Upper lobe of left lung (tissue), 6 donors: ENCODE measurements at regions not wholly inside any gene's neighbourhood (a gene's known extent, or its start where the extent isn't known, plus 50 kb on each side); places are given as distances from the start of the nearest gene placed in this dataset.

Source experiments
- ATAC-seq, 2 donors: fragments of 200-7000 bp; cut with Tn5 transposase; one replicate each; pipeline ENCODE4 v1.9.1; 2022; ENCODE audit warnings: mild to moderate bottlenecking in 2 of 2, moderate library complexity in 2 of 2; ENCODE audit not compliant: low FRiP score in 2 of 2
- DNase-seq, 2 donors: peaks; one replicate each; pipeline ENCODE4 v3.0.0-alpha.2; 2019 to 2020
- H3K27ac ChIP-seq, 4 donors: fragments of 200-600 bp; sonication (generic); one replicate each; pipeline ENCODE4 v1.5.1; 2016 to 2019
- H3K27me3 ChIP-seq, 4 donors: fragments of 200-600 bp; sonication (generic); one replicate each; pipeline ENCODE4 v1.5.1; 2017 to 2019
- H3K36me3 ChIP-seq, 4 donors: fragments of 200-600 bp; sonication (generic); one replicate each; pipeline ENCODE4 v1.5.1; 2016 to 2019
- H3K4me1 ChIP-seq, 4 donors: fragments of 200-600 bp; sonication (generic); one replicate each; pipeline ENCODE4 v1.5.1; 2018 to 2019
- H3K4me3 ChIP-seq, 4 donors: fragments of 200-600 bp; sonication (generic); one replicate each; pipeline ENCODE4 v1.5.1; 2017 to 2019; ENCODE audit warnings: mild to moderate bottlenecking in 2 of 4, moderate library complexity in 1 of 4
- H3K9me3 ChIP-seq, 4 donors: fragments of 200-600 bp; sonication (generic); one replicate each; pipeline ENCODE4 v1.5.1; 2018 to 2019
- CTCF ChIP-seq, 6 experiments: fragments of 450-650 bp in 4 of 6; fragments of 200-600 bp in 2 of 6; sonication (generic) in 2 of 6; IDR thresholded peaks; one replicate each; pipeline ENCODE4 v1.5.1; 2016 to 2019; ENCODE audit warnings: antibody characterized with exemption in 6 of 6
- EP300 ChIP-seq, 4 donors: sonication (generic); formaldehyde crosslinking; IDR thresholded peaks; one replicate each; pipeline ENCODE4 v1.5.1; 2017; ENCODE audit warnings: antibody characterized with exemption in 4 of 4, control low read depth in 2 of 4
- POLR2A ChIP-seq, 4 donors: fragments of 450-650 bp; IDR thresholded peaks; one replicate each; pipeline ENCODE4 v1.5.1; 2016 to 2017; ENCODE audit warnings: antibody characterized with exemption in 4 of 4, mild to moderate bottlenecking in 2 of 4
- POLR2AphosphoS5 ChIP-seq, 2 donors: sonication (generic); formaldehyde crosslinking; IDR thresholded peaks; one replicate each; pipeline ENCODE4 v1.5.1; 2017; ENCODE audit warnings: antibody characterized with exemption in 2 of 2
- WGBS, 2 donors: methylation state at CpG; one replicate each; pipeline ENCODE4 v1.1.5; 2017 to 2018; 5-methylcytosine and 5-hydroxymethylcytosine counted together
- donor health status: DM: no; HTN: no; CAD: no; lungs with moderate emphysema.
- donor health status: DM: no; HTN: yes; CAD: no; lungs with severe emphysema.

- Histone ChIP-seq H3K36me3 (no peaks in the 10 kb centered on the region), H3K4me1 (no peaks in the 10 kb centered on the region), H3K27ac (no peak overlapping the region), H3K9me3 (no peaks in the 10 kb centered on the region), H3K4me3 (no peak overlapping the region), H3K27me3 (no peaks in the 10 kb centered on the region)
- ATAC-seq = no peak
- no peak for DNase-seq
- TF ChIP-seq CTCF (IDR thresholded peaks at IDR 0.05) (no peak), POLR2AphosphoS5 (IDR thresholded peaks at IDR 0.05) (no peak), EP300 (IDR thresholded peaks at IDR 0.05) (no peak), POLR2A (IDR thresholded peaks at IDR 0.05) (no peak)
These were observed 90.2 kb upstream of the FAM241A start for GRCh38 chr4:112055100-112055499.

DNA sequence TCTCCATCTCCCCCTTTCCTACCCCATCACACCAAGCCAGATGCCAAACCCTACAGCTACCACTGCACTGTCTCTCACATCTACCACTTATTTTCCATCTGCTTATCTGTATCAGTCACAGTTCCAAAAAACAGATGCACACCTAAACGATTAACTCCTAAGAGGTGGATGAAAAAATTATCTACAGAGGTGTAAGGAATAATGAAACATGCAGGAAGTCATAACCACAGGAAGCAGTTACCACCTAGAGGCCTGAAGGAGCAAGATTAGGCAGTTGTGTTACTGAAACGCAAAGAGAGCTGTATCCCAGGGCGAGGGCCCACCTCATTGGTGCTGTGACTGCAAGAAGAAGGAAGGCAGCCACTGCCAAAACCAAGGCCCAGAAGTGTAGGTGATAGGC is 87.8 kb upstream of the FAM241A start:
- no peak for ATAC-seq
- Histone ChIP-seq H3K4me3 (no peak overlapping the region), H3K27me3 (no peaks in the 10 kb centered on the region), H3K27ac (no peak overlapping the region), H3K36me3 (no peaks in the 10 kb centered on the region), H3K4me1 (no peaks in the 10 kb centered on the region), H3K9me3 (no peaks in the 10 kb centered on the region)
- no peak for DNase-seq
- TF ChIP-seq POLR2AphosphoS5 (IDR thresholded peaks at IDR 0.05) (no peak), EP300 (IDR thresholded peaks at IDR 0.05) (no peak), CTCF (IDR thresholded peaks at IDR 0.05) (no peak), POLR2A (IDR thresholded peaks at IDR 0.05) (no peak)
- 50 to 54% methylated on average over 3 of the region's 3 CpGs for WGBS, 2 donors

DNA sequence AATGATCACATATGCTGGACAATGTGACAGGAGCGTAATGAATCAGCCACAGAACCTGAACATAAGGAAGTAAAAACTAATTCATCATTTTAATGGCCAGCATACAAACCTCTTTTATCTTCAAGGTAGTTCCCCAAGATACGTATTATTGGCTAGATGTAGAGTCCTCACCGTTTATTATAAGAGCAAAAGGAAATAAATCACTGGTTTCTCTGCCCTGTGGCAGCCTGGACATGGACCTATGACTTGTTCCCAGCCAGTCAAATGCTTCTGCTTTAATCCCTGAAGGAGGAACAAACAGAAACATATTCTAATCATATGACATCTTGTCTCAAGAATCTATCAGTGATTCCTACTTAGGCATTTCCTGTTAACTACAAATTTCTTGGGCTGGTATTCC is 86.8 kb upstream of the FAM241A start:
- ATAC-seq (no peak), DNase-seq (no peak)
- Histone ChIP-seq H3K27ac (no peak overlapping the region), H3K27me3 (no peaks in the 10 kb centered on the region), H3K4me3 (no peak overlapping the region), H3K4me1 (no peaks in the 10 kb centered on the region), H3K9me3 (no peaks in the 10 kb centered on the region), H3K36me3 (no peaks in the 10 kb centered on the region)
- 47 to 52% methylated on average over 3 of the region's 3 CpGs for WGBS, 2 donors
- TF ChIP-seq POLR2AphosphoS5 (IDR thresholded peaks at IDR 0.05) (no peak), EP300 (IDR thresholded peaks at IDR 0.05) (no peak), POLR2A (IDR thresholded peaks at IDR 0.05) (no peak), CTCF (IDR thresholded peaks at IDR 0.05) (no peak)

DNA sequence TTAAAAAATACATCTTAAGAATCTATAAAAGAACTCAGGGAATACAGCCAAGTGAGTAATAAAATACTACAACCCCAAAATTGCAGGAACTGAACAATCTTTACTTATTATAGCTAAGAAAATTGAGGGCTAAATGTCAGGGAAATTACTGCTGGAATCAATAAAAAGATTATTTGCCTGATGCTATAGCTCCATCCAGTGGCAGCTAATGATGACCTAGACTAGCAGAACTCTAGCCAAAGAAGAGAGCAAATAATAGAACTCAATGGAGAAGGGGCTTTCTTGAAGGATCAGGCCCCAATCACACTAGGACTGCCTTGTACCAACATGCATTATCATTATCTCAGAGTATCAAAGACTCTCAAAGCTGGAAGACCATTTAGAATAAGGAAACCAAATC is 85.0 kb upstream of the FAM241A start:
- Histone ChIP-seq H3K36me3 (no peaks in the 10 kb centered on the region), H3K9me3 (no peaks in the 10 kb centered on the region), H3K27ac (no peak overlapping the region), H3K27me3 (no peaks in the 10 kb centered on the region), H3K4me3 (no peak overlapping the region), H3K4me1 (no peaks in the 10 kb centered on the region)
- ATAC-seq (no peak), DNase-seq (no peak)
- TF ChIP-seq POLR2AphosphoS5 (IDR thresholded peaks at IDR 0.05) = no peak
- TF ChIP-seq CTCF (IDR thresholded peaks at IDR 0.05) = no peak
- TF ChIP-seq EP300 (IDR thresholded peaks at IDR 0.05) = no peak
- no peak for TF ChIP-seq POLR2A (IDR thresholded peaks at IDR 0.05)

GRCh38 chr4:112061207-112061817 is 83.9 kb upstream of the FAM241A start:
- no peak overlapping the region for H3K4me3 ChIP-seq
- no peaks in the 10 kb centered on the region for H3K9me3 ChIP-seq
- no peaks in the 10 kb centered on the region for H3K27me3 ChIP-seq
- TF ChIP-seq EP300 (IDR thresholded peaks at IDR 0.05) = no peak
- no peak for TF ChIP-seq POLR2A (IDR thresholded peaks at IDR 0.05)
- no peak for TF ChIP-seq CTCF (IDR thresholded peaks at IDR 0.05)
- no peak for TF ChIP-seq POLR2AphosphoS5 (IDR thresholded peaks at IDR 0.05)
- H3K36me3 ChIP-seq = no peaks in the 10 kb centered on the region
- no peaks in the 10 kb centered on the region for H3K4me1 ChIP-seq
- ATAC-seq (no peak), DNase-seq (no peak)
- H3K27ac ChIP-seq = no peak overlapping the region
- 67% methylated on average over 2 of the region's 2 CpGs; no CpG with 5 or more reads in 1 of the 2 donors for WGBS, 2 donors
